Hindlimb muscle (tissue), 1 donor: ENCODE measurements at regions not wholly inside any gene's neighbourhood (a gene's known extent, or its start where the extent isn't known, plus 50 kb on each side); places are given as distances from the start of the nearest gene placed in this dataset.
"Not testable (repeated sequence)": the region's sequence is repeated elsewhere in the genome, so short reads cannot be mapped to it uniquely, and the experiment has no call there.

Experiments
- DNase-seq: peaks from one replicate; pipeline ENCODE4 v3.0.0-alpha.2; 2013

DNA sequence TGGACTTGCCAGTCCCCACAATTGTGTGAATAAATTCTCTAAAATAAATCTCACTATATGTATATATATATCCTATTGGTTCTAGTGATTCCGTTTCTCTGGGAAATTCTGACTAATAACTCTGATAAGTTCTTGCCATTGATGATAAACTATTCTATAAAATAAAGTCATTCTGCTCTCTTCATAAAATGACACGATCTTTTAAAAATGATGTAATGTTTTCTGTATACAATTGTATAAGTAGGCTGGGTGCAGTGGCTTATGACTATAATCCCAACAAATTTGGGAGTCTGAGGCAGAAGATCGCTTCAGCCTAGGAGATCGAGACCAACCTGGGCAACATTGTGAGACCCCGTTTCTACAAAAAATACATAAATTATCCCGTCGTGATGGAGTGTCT, 541.0 kb upstream of the ADGRL4 start:
- no peak for DNase-seq

DNA sequence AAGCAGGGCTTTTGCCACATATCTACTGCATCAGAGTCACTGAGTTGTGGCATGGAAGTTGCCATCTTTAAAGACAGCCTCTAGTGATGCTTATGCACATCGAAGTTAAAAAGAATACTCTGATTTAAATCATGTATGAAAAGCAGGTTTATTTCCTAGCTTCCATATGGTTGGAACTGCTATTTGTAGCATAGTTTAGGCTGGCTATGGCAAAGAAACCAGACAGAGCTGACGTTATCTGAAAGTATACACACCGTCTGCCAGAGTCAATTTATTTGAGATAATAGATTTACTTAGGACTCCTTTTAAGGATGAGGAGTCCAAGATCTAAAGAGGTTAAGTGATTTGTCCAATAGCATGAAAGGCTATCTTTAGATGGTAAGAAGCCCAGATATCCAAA, 536.9 kb upstream of the ADGRL4 start:
- no peak for DNase-seq

DNA sequence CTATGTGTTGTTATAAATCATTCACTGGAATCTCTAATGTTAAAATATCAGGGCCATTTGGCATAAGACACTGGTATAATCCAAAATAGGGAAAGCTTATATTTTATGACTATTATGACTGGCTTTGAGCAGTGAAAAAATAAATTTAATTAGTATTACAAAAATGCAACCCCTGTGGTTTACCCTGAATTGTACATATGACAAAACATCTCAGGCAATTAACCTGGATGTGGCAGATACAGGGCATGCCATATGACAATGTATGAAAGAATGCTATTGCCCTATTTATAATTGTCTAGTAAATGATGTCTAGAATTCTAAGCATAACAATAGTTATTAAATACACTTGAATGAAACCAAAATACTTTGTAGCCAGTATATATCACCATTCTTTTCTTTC, 532.5 kb upstream of the ADGRL4 start:
- DNase-seq = no peak

DNA sequence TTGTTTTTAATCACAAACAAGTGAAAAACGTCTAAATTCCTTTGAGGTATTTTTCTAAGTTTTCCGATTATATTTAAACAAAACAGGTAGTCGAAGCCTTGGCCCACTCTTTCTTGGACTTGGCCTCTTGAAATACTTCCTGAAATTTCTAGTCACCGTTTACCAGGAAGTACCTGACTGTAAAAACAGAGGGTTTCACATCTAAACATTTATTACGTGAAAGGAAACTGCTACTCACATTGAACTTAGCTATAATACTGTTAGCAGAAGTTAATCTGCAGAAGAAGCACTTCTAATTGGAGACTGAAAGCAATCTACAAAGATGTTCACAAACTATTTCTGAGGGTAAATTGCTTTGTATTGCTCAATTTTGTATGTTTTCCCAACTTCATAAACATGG, 526.0 kb upstream of the ADGRL4 start:
- no peak for DNase-seq

- DNase-seq = no peak
Observed at GRCh38 chr1:79531790-79532189, 525.3 kb upstream of the ADGRL4 start.

- DNase-seq = no peak
Observed at GRCh38 chr1:79530476-79530875, 523.9 kb upstream of the ADGRL4 start.

GRCh38 chr1:79530055-79530454, 523.5 kb upstream of the ADGRL4 start:
- DNase-seq = no peak

DNA sequence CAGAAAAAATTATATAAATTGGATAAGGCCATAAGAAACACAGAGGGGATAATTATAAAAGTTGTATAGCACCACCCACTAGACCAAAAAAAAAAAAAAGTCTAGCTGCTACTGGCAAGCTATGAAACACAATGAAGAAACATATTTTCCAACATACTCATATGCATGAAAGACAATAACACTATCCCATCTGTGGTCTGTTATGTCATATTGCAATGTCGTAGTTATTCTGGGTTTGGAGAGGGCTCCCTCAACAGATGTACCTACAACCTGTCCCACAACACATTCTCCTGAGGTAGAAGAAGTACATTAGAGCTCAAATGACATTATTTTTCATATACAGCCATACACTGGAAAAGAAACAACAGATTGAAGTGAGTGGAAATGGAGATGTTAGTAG, 517.6 kb upstream of the ADGRL4 start:
- no peak for DNase-seq

- no peak for DNase-seq
Observed at GRCh38 chr1:79519084-79519760, 512.7 kb upstream of the ADGRL4 start.

DNA sequence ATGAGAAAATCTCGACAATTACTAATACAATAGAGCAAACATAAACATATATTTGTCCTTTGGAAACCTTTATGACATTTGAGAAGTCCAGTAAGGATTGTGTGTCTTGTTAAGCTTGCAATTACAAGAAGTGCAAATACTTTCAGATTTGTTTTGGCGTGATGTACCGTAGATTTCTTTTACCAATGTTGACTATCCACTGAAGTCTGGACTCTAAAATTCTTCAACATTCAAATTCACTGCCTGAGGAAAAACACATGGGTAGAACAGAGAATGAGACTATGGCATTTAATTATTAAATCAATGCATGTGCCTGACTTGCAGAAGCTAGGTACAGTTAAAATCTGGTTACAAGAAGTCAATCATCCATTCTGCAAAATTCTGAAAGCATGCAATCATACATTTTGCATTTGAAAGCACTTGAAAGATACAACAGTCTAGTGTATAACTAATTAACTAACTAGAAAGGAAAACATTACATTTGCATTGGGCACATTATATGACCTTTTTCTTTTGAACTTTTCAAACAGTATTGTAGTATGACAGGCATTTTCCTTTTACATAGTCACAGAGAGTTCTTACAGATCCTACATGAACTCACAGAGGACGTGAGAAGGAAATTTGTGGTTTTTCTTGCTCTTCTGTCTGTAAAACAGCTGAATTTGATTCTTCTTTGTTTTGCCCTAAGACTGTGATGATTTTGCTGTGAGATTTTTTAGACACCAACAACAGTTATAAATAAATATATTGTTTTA, 511.1 kb upstream of the ADGRL4 start:
- DNase-seq = no peak

DNA sequence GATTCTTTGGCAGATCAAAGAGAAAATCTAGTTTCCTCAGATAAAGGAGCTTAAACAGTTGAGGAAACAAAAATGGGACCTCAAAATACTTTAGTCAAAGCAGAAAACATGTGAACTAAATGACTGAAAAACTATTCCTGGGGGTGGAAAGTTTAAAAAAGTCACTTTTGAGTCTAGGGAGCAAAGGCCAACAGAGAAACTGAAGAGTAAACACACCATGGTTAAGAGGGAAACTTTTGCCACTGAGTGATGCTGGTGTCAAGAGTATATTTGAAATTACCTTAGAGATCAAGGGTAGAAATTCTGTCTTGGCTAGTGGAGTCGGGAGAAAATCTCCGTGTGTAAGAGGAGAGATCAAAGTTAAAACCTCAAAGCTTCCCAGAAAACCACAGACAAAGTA, 501.2 kb upstream of the ADGRL4 start:
- no peak for DNase-seq

GRCh38 chr1:79501153-79501552, 494.6 kb upstream of the ADGRL4 start:
- DNase-seq = no peak

DNA sequence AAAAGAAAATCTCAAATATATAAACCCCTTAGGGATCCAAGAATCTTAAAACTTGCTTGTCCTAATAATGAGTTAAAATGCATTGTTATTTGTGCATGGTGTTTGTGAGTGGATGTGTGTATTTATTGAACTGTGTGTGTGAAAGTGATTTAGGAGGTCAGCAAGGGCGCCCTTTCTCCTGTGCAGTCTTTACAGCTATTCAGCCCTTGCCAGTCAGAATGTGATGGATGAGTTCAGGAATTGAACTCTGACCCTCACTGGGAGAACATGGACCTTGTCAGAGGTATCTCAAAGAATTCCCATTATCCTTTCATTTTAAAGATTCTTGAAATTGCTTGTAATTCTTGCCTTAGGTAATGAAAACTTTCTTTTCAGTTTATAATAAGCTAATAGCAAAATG, 493.0 kb upstream of the ADGRL4 start:
- no peak for DNase-seq

GRCh38 chr1:79497193-79497773, 490.8 kb upstream of the ADGRL4 start:
- peak; percentile 6 for DNase-seq

DNA sequence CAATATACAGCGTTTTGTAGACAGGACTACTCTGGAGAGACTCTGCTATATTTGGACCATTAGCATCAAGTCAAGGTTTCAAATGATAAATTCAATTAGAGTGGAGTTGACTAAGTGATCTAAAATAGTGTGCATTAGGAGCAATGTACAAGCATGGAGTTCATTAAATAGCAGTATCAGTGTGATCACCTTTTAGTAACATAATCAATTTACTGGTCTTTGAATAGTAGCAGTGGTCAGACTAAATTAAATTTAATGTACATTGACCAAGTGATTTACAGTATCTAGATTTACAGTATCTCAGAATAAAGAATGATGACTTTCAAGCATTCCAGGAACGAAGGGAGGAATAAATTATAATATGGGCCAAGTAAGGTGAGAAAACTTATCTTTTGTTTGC, 489.6 kb upstream of the ADGRL4 start:
- DNase-seq = no peak

DNA sequence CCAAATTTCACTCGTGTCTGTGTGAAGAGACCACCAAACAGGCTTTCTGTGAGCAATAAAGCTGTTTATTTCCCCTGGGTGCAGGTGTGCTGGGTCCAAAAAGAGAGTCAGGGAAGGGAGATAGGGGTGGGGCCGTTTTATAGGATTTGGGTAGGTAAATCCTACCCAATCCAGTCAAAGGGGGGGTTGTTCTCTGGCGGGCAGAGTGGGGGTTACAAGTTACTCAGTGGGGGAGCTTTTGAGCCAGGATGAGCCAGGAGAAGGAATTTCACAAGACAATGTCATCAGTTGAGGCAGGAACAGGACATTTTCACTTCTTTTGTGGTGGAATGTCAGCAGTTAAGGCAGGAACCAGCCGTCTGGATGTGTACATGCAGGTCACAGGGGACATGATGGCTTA, 487.2 kb upstream of the ADGRL4 start:
- DNase-seq = not testable (repeated sequence)

DNA sequence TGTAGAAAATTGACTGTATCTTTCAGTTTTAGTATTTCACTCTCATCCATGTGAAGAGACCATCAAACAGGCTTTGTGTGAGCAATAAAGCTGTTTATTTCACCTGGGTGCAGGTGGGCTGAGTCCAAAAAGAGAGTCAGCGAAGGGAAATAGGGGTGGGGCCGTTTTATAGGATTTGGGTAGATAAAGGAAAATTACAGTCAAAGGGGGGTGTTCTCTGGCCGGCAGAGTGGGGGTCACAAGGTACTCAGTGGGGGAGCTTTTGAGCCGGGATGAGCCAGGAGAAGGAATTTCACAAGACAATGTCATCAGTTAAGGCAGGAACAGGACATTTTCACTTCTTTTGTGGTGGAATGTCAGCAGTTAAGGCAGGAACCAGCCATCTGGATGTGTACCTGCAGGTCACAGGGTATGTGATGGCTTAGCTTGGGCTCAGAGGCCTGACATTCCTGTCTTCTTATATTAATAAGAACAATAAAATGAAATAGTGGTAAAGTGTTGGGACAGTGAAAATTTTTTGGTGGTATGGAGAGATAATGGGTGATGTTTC, 482.1 kb upstream of the ADGRL4 start:
- DNase-seq = not testable (repeated sequence)

GRCh38 chr1:79478728-79479373, 472.3 kb upstream of the ADGRL4 start:
- DNase-seq = no peak

DNA sequence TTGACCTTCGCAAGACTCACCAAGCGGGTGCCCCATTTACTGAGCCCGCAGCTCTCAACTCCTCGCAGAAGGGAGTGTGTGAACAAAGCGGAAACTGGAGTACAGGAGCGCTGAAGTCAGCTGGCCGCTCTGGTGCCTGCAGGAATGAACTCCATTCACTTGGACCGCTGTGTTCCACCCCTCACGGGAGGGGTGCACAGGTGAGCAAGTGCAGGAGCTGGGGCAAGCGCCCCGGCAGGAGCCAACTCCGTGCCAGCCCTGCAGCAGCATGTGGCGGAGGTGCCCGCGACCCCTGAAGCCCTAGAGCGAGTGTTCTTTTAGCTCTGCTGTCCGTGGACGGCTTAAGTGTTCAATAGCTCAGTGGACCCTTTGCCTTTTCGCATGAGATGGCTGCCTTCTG, 471.6 kb upstream of the ADGRL4 start:
- no peak for DNase-seq

GRCh38 chr1:79472067-79472656, 465.6 kb upstream of the ADGRL4 start:
- DNase-seq = no peak

DNA sequence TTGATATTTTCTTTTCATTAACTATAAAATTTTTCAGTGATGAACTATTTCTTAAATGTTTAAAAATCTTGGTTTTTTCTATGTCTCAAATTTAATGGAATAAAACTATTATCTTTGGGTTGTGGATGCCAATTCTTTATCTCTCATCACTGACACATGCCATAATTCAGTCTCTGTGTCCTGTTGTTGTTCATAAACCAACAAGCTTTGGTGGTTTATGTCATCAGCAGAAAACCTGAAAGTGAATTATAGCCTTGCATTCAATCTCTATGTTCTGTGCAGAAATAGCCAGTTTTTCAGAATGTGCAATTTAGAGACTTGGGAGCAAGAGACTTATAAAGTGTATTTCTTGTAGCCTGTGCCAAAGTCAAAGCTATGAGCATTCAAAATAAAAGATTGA, 462.6 kb upstream of the ADGRL4 start:
- DNase-seq = no peak

- DNase-seq = no peak
Observed at GRCh38 chr1:79460773-79461436, 454.4 kb upstream of the ADGRL4 start.
